ENCODE measurements at regions not wholly inside any gene's neighbourhood (a gene's known extent, or its start where the extent isn't known, plus 50 kb on each side); places are given as distances from the start of the nearest gene placed in this dataset.
"Not testable (repeated sequence)": the region's sequence is repeated elsewhere in the genome, so short reads cannot be mapped to it uniquely, and the experiment has no call there.

DNA sequence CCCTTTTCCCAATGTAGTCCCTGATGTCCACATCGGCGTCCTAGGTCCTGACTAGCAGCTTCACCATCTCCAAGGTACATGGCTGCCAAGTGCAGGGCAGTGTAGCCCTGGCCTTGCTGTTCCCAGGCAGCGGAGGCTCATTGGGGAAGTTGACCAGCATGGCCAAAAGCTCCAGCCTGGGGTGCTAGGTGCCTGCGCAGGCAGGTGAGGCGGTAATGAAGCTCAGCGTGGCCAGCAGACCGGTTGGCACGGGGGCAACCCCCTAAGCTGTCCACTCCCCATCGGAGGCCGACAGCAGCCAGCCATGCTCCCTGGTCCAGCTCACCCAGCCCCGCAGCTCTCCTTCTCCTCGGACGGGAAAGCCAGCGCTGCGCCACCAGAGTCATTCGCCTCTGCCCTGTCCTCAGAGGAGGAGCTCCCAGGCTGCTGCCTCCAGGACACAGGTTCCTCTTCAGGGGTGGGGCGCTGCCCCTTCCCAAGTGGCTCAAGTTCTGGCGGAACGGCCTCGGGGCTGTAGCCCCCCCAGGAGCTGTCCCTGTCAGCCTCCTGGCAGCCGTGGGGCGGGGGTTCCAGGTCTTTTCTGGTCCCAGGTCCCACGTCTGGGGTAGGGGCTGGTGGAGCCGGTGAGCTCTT, 1218.2 kb downstream of the FOXD4L5 start:
- Mint-ChIP-seq H3K36me3 (no peaks in the 10 kb centered on the region), H3K4me3 (no peak overlapping the region), H3K27me3 (no peaks in the 10 kb centered on the region), H3K9me3 (peaks cover 0 to 23% (median 7%) of the 10 kb centered on the region in 11 donors), H3K4me1 (no peaks in the 10 kb centered on the region), H3K27ac (no peak overlapping the region)
- Histone ChIP-seq H3K4me1 (ENCODE audit: control insufficient read depth in 2 of 2, insufficient read depth in 2 of 2, low read length in 2 of 2) (no peaks in the 10 kb centered on the region), H3K36me3 (ENCODE audit: control insufficient read depth in 2 of 3, insufficient read depth in 3 of 3, low read length in 3 of 3) (no peaks in the 10 kb centered on the region), H3K27me3 (ENCODE audit: control insufficient read depth in 2 of 2, insufficient read depth in 2 of 2, low read length in 2 of 2) (no peaks in the 10 kb centered on the region), H3K9me3 (ENCODE audit: control insufficient read depth in 2 of 3, low read length in 3 of 3) (no peaks in the 10 kb centered on the region), H3K27ac (ENCODE audit: low read depth, low read length) (no peak overlapping the region), H3K4me3 (ENCODE audit: low read length) (no peak overlapping the region)
- ATAC-seq (no peak), DNase-seq (no peak)
- POLR2A ChIA-PET, result no interaction called here
- intact Hi-C loops (cut with micrococcal nuclease), result no loop called here
- CTCF ChIA-PET, result no interaction called here

DNA sequence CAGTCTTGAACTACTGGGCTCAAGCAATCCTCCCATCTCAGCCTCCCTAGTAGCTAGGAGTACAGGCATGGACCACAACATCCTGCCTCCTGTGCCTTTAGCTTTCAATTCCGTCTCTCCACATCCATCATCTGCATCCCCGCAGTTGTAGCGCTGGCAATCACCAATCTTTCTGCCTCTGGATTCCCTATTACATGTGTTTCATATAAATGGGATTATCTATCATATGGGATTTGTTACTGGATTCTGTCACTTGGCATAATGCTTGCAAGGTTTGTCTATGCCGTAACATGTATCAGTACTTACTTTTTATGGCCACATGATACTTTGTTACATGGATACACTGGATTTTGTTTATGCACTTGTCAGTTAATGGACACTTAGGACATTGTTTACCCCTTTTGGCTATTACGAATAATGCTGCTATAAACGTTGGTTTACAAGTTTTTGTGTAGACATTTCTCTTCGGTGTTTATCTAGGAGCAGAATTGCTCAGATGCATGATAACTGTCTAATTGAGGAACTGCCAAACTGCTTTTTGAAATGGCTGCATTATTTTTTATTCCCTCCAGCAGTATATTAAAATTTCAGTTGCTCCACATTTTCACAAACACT, 1223.9 kb downstream of the FOXD4L5 start:
- Mint-ChIP-seq H3K9me3 (peaks cover 0 to 15% (median 4%) of the 10 kb centered on the region in 11 donors), H3K36me3 (no peaks in the 10 kb centered on the region), H3K27ac (no peak overlapping the region), H3K4me1 (no peaks in the 10 kb centered on the region), H3K4me3 (no peak overlapping the region), H3K27me3 (no peaks in the 10 kb centered on the region)
- ATAC-seq (no peak), DNase-seq (no peak)
- ChIA-PET CTCF (no interaction called here), POLR2A (no interaction called here)
- no peaks in the 10 kb centered on the region for H3K27me3 ChIP-seq (ENCODE audit: control insufficient read depth in 2 of 2, insufficient read depth in 2 of 2, low read length in 2 of 2)
- H3K4me1 ChIP-seq (ENCODE audit: control insufficient read depth in 2 of 2, insufficient read depth in 2 of 2, low read length in 2 of 2), result no peaks in the 10 kb centered on the region
- H3K9me3 ChIP-seq (ENCODE audit: control insufficient read depth in 2 of 3, low read length in 3 of 3), result no peaks in the 10 kb centered on the region
- no peak overlapping the region for H3K4me3 ChIP-seq (ENCODE audit: low read length)
- H3K27ac ChIP-seq (ENCODE audit: low read depth, low read length), result no peak overlapping the region
- intact Hi-C loops (cut with micrococcal nuclease), result no loop called here
- no peaks in the 10 kb centered on the region for H3K36me3 ChIP-seq (ENCODE audit: control insufficient read depth in 2 of 3, insufficient read depth in 3 of 3, low read length in 3 of 3)

- ATAC-seq; H3K36me3 ChIP-seq (ENCODE audit: control insufficient read depth in 2 of 3, insufficient read depth in 3 of 3, low read length in 3 of 3); CTCF ChIA-PET; H3K9me3 ChIP-seq (ENCODE audit: control insufficient read depth in 2 of 3, low read length in 3 of 3); POLR2A ChIA-PET; H3K9me3 Mint-ChIP-seq; intact Hi-C loops (cut with micrococcal nuclease); H3K27me3 ChIP-seq (ENCODE audit: control insufficient read depth in 2 of 2, insufficient read depth in 2 of 2, low read length in 2 of 2); H3K4me1 ChIP-seq (ENCODE audit: control insufficient read depth in 2 of 2, insufficient read depth in 2 of 2, low read length in 2 of 2); H3K27me3 Mint-ChIP-seq; DNase-seq; H3K27ac Mint-ChIP-seq; H3K4me3 Mint-ChIP-seq; H3K4me1 Mint-ChIP-seq; H3K36me3 Mint-ChIP-seq; H3K27ac ChIP-seq (ENCODE audit: low read depth, low read length); H3K4me3 ChIP-seq (ENCODE audit: low read length): not testable (repeated sequence)
Measured at GRCh38 chr9:64058070-64058469, 1226.9 kb downstream of the FOXD4L5 start.

GRCh38 chr9:64057553-64057952, 1227.5 kb downstream of the FOXD4L5 start:
- H3K27me3 ChIP-seq (ENCODE audit: control insufficient read depth in 2 of 2, insufficient read depth in 2 of 2, low read length in 2 of 2), result no peaks in the 10 kb centered on the region
- DNase-seq, result no peak
- H3K9me3 ChIP-seq (ENCODE audit: control insufficient read depth in 2 of 3, low read length in 3 of 3), result no peaks in the 10 kb centered on the region
- no peak for ATAC-seq
- Mint-ChIP-seq H3K4me3 (no peak overlapping the region), H3K36me3 (no peaks in the 10 kb centered on the region), H3K27ac (no peak overlapping the region), H3K9me3 (peaks cover 0 to 8% (median 0%) of the 10 kb centered on the region in 11 donors), H3K27me3 (no peaks in the 10 kb centered on the region), H3K4me1 (no peaks in the 10 kb centered on the region)
- POLR2A ChIA-PET, result no interaction called here
- no peak overlapping the region for H3K27ac ChIP-seq (ENCODE audit: low read depth, low read length)
- CTCF ChIA-PET, result no interaction called here
- H3K36me3 ChIP-seq (ENCODE audit: control insufficient read depth in 2 of 3, insufficient read depth in 3 of 3, low read length in 3 of 3), result no peaks in the 10 kb centered on the region
- no peaks in the 10 kb centered on the region for H3K4me1 ChIP-seq (ENCODE audit: control insufficient read depth in 2 of 2, insufficient read depth in 2 of 2, low read length in 2 of 2)
- intact Hi-C loops (cut with micrococcal nuclease), result no loop called here
- H3K4me3 ChIP-seq (ENCODE audit: low read length), result no peak overlapping the region

GRCh38 chr9:64028925-64029324, 1256.1 kb downstream of the FOXD4L5 start:
- CTCF ChIA-PET, H3K27ac Mint-ChIP-seq: not testable (repeated sequence)

DNA sequence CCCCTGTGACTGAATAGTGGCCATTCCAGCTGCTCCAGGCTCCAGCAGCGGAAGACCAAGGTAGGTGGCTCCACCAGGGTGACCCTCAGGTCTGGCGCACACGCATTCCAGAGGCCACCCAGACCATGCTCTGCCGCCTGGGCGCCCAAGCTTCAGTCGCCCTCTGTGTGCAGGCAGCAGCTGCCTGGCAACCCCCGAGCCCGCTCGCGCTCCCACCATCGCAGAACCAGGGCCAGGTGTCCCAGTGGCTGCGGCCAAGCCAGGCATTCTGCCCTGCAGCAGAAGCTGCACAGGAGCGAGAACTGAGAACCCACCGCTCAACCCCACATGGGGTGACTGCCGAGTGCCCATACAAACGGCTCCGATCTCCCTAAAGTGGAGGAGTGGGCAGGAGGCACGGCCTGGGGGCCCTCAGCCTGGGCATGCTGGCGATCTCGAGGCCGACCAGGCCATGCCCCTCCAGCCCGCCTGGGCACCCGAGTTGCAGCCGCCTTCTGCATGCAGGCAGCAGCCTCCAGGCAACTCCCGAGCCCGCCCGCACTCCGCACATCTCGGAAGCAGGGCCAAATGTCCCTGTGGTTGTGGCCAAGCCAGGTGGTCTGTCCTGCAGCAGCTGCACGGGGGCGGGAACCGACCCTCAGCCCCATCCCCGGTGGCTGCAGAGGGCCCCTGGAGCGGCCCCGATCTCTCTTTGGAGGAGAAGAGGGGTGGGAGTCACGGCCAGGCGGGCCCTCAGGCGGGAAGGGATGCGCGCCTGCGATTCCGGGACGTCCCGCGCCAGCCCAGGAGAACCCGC, 1264.1 kb downstream of the FOXD4L5 start:
- H3K9me3 ChIP-seq (ENCODE audit: control insufficient read depth in 2 of 3, low read length in 3 of 3); H3K4me1 Mint-ChIP-seq; ATAC-seq; H3K27ac Mint-ChIP-seq; DNase-seq; POLR2A ChIA-PET; H3K4me3 Mint-ChIP-seq; H3K27ac ChIP-seq (ENCODE audit: low read depth, low read length); intact Hi-C loops (cut with micrococcal nuclease); H3K27me3 ChIP-seq (ENCODE audit: control insufficient read depth in 2 of 2, insufficient read depth in 2 of 2, low read length in 2 of 2); H3K4me3 ChIP-seq (ENCODE audit: low read length); CTCF ChIA-PET; H3K4me1 ChIP-seq (ENCODE audit: control insufficient read depth in 2 of 2, insufficient read depth in 2 of 2, low read length in 2 of 2); H3K27me3 Mint-ChIP-seq; H3K36me3 ChIP-seq (ENCODE audit: control insufficient read depth in 2 of 3, insufficient read depth in 3 of 3, low read length in 3 of 3); H3K36me3 Mint-ChIP-seq: not testable (repeated sequence)
- H3K9me3 Mint-ChIP-seq, result peaks cover 0 to 24% (median 4%) of the 10 kb centered on the region in 11 donors

More at GRCh38 chr9:64028925-64029324, 1256.1 kb downstream of the FOXD4L5 start:
- DNase-seq; intact Hi-C loops (cut with micrococcal nuclease); POLR2A ChIA-PET; H3K9me3 ChIP-seq (ENCODE audit: control insufficient read depth in 2 of 3, low read length in 3 of 3); H3K27me3 Mint-ChIP-seq; H3K36me3 ChIP-seq (ENCODE audit: control insufficient read depth in 2 of 3, insufficient read depth in 3 of 3, low read length in 3 of 3); H3K27me3 ChIP-seq (ENCODE audit: control insufficient read depth in 2 of 2, insufficient read depth in 2 of 2, low read length in 2 of 2); H3K4me3 Mint-ChIP-seq; H3K4me1 Mint-ChIP-seq; ATAC-seq; H3K4me1 ChIP-seq (ENCODE audit: control insufficient read depth in 2 of 2, insufficient read depth in 2 of 2, low read length in 2 of 2); H3K36me3 Mint-ChIP-seq; H3K4me3 ChIP-seq (ENCODE audit: low read length); H3K27ac ChIP-seq (ENCODE audit: low read depth, low read length): not testable (repeated sequence)
- H3K9me3 Mint-ChIP-seq, result peaks cover 0 to 22% (median 8%) of the 10 kb centered on the region in 11 donors

- H3K27me3 ChIP-seq (ENCODE audit: control insufficient read depth in 2 of 2, insufficient read depth in 2 of 2, low read length in 2 of 2); DNase-seq; H3K27me3 Mint-ChIP-seq; H3K4me3 ChIP-seq (ENCODE audit: low read length); H3K4me1 Mint-ChIP-seq; H3K4me3 Mint-ChIP-seq; CTCF ChIA-PET; H3K27ac Mint-ChIP-seq; H3K36me3 Mint-ChIP-seq; ATAC-seq; H3K9me3 ChIP-seq (ENCODE audit: control insufficient read depth in 2 of 3, low read length in 3 of 3); H3K4me1 ChIP-seq (ENCODE audit: control insufficient read depth in 2 of 2, insufficient read depth in 2 of 2, low read length in 2 of 2); intact Hi-C loops (cut with micrococcal nuclease); H3K27ac ChIP-seq (ENCODE audit: low read depth, low read length); POLR2A ChIA-PET; H3K36me3 ChIP-seq (ENCODE audit: control insufficient read depth in 2 of 3, insufficient read depth in 3 of 3, low read length in 3 of 3): not testable (repeated sequence)
- H3K9me3 Mint-ChIP-seq, result peaks cover 0 to 22% (median 6%) of the 10 kb centered on the region in 11 donors
Measured at GRCh38 chr9:64017666-64018065, 1267.3 kb downstream of the FOXD4L5 start.

Measured in naive thymus-derived CD4-positive, alpha-beta T cell (primary cell).